DMS153 treated with DMSO at 0.1 percent for 48 hours (cell line): ENCODE measurements at regions not wholly inside any gene's neighbourhood (a gene's known extent, or its start where the extent isn't known, plus 50 kb on each side); places are given as distances from the start of the nearest gene placed in this dataset.
"Not testable (repeated sequence)": the region's sequence is repeated elsewhere in the genome, so short reads cannot be mapped to it uniquely, and the experiment has no call there.

Source experiments
- DNase-seq: peaks from one replicate; lab custom pipeline; 2025; ENCODE audit not compliant: unreplicated experiment; lab: John Stamatoyannopoulos, UW

DNA sequence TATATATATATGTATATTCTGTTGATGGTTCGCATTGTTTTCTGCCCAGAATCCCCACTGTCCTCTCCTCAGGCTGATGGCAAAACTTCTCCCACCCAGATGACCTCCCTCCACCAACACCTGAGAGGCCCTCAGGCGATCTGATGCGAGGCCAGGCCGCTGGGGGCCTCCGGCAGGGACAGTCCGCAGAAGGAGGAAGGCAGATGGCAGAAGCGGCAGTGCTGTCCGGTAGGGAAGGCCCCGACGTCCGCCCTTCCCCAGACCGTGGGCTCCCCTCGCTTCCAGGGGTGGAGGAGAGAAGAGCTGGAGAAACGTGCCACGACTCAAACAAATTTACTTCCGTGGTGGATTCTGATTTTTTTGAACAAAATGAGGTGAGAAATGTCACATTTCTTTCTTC is 178.3 kb upstream of the RGS6 start:
- no peak for DNase-seq

DNA sequence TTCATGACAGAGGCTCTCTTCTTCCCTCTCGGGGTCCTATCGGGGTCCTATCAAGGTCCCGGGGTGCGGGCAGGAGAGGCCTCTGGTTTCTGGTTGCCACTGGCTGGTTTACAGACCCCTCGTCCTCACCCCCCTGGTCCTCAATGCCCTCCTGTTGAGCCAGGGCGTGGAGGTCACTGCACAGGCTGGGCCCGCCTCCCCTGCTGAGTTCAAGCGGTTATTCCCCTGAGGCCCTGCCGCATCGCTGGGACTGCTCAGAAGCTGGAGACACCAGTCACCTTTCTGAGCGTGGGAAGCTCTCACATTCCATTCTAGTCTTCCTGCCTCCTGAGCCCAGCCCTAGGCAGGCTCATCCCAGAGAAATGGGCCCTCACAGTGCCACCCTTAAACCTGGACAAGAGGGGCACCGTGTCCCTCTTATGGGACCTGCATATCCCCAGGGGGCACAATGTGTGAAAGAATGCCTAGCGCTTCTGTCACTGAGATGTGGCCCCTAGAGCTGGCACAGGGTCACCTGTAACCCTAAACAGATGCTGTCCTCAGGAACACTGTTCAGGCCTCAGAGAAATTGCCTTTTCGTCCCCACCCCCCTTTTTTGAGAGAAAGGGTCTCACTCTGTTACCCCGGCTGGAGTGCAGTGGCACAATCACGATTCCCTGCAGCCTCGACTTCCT is 177.7 kb upstream of the RGS6 start:
- no peak for DNase-seq

DNA sequence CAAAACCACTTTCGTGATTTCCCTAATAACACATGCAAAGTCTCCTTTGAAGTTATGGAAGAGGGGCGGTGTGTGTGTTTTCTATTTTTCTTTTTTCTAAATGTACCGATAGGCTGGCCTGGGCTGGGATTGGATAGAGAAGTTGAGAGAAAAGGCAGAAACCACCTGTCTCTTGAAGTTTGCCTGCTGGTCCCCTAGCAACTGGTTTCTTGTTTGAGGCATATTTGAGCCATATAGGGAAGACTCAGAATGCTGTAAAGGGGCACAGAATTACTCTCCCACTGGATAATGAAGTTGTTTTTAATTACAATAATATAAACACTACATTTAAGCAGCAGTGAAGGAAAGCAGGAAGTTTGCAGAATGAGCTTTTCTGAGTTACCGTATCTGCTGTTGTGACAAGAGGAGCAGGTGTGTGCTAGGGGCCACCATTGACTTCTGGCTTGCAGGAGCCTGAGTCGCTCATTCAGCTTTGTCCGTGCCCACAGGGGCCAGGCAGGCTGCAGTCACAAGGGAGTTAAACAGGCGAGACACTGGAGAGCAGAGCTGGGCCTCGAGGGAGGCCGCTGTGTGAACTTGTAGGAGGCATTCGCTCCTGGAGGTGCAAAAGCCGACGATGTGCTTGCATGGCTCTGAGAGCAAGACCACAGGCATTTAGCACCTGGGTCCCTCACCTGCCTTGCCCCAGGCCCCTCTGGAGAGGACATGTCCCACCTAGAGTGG is 173.8 kb upstream of the RGS6 start:
- DNase-seq, result no peak

DNA sequence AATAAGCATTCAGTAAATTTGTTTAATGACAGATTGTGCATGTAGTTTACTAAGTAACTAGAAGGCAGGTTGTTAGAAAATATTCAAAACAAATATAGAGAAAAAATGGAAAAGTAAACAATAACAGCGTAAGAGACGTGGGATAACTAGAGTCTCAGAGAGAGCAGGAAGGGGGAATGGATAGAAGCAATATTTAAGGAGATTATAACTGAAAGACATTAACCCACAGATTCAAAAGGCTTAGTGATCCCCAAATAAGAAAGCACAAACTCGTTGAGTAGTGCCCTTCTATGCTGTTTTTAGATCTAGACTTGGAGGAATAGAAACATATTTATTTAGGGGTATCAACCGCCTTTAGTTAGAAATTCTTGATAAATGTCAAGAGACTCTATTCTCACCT is 169.7 kb upstream of the RGS6 start:
- DNase-seq, result no peak

DNA sequence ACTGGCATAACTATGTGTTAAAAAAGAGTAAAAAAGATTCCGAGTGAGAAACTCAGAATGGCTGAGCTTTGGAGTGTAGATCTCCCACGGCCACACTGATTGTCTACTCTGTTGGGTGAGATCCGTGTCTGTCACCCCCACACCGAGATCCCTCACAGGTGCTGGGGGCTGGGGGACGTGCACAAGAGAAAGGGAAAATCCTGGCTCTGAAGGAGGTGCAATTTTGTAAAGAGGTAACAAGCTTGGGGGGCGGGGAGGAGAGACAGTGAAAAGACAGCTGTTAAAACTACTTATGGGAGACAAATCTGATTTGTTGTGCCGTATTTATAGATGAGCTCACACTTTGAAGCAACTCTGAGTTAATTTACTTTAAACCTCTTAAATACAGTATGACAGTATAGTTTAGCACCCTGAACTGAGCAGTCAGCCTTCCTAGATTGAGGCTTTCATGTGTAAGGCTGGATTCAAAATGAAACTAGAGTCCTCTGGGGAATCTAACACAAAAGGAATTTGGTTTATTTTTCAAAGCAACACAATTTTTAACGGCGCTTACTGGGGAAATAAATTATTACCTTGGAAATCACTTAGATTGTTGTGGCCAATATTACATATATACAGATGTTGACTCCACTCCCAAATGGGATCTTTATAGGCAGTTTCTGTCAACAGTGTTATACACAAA is 167.4 kb upstream of the RGS6 start:
- DNase-seq, result no peak

DNA sequence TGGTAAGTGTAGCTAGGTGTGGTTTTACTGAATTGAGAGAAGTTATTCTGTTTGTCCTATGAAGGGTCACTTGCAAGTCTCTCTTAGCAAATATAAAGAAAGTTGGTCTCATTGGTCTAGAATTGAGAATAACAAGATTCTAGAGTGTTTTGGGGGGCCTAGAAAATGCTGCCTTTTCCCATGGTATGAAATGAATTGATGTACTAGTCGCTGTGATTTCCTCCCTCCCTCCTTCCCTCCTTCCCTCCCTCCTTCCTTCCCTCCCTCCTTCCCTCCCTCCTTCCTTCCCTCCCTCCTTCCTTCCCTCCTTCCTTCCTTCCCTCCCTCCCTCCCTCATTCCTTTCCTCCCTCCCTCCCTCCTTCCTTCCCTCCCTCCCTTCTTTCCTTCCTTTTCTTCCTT is 166.7 kb upstream of the RGS6 start:
- DNase-seq, result no peak

DNA sequence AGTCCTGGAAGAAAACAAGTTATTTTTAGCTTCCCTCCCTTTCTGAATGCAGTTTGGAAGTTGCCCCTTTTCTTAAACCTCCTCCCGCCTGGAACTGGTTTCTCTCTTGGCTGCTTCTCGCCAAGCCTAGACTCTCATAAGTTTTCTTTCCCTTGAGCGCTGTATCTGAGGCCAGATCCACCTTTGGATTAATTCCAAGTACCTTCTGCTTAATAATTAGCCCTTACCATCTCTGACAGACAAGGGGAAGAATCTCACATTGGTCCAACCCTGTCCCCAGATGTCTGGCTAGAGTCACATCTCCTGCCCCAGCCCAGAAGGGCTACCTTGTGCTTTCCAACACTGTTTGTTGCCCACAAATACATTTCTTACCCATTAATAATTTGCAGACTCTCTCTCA is 161.8 kb upstream of the RGS6 start:
- no peak for DNase-seq

DNA sequence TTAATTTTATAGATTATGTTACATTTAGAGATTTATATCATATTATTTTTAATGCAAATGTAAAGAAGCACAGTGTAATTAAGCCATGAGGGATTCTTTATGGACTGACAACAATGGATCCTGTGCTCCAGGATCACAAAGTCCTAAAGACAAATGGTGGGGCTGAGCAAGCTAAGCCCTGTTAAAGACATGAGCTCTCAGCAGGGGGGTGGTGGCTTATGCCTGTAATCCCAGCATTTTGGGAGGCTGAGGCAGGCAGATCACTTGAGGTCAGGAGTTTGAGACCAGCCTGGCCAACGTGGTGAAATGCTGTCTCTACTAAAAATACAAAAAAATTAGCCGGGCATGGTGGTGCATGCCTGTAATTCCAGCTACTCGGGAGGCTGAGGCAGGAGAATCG is 160.8 kb upstream of the RGS6 start:
- not testable (repeated sequence) for DNase-seq

DNA sequence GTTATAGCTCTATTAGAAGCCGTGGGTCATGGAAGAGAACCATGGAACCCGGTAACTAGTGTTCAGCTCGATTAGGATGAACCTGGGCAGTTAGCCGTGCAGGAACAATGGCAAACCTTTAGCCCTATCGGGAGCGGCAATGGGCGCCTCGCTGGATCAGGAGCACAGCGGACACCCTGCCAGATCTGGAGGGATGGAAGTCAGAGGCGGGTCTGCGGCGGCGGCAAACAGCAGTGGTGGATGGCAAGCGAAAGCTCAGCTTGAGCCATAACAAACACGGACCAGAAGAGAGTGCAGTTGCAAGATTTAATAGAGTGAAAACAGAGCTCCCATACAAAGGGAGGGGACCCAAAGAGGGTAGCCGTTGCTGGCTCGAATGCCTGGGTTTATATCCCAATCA is 160.2 kb upstream of the RGS6 start:
- not testable (repeated sequence) for DNase-seq

DNA sequence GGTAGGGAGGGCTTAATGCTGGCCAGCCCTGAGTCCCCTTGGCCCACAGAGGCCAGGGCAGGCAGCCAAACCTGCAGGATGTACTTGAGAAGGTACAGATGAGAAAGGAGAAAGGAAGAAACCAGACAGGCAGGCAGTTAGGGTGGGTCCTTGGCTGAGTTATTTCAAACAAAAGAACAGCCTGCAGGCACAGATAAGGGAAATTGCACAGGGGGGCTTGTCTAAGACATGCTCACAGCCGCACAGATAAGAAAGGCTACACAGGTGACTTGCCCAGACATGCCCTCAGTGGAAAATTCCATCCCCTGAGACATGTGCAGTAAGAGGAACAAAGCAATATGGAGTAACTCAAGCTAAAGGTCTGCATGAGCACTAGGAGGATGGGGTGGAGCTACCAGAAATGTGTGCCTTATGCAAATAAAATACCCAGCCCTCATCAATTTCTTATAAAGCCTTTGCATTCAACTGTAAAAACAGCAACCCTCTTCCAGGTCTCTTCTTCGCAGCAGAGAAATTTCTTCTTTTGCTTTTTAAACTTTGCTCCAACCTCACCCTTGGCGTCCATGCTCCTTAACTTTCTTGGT is 158.2 kb upstream of the RGS6 start:
- no peak for DNase-seq

DNA sequence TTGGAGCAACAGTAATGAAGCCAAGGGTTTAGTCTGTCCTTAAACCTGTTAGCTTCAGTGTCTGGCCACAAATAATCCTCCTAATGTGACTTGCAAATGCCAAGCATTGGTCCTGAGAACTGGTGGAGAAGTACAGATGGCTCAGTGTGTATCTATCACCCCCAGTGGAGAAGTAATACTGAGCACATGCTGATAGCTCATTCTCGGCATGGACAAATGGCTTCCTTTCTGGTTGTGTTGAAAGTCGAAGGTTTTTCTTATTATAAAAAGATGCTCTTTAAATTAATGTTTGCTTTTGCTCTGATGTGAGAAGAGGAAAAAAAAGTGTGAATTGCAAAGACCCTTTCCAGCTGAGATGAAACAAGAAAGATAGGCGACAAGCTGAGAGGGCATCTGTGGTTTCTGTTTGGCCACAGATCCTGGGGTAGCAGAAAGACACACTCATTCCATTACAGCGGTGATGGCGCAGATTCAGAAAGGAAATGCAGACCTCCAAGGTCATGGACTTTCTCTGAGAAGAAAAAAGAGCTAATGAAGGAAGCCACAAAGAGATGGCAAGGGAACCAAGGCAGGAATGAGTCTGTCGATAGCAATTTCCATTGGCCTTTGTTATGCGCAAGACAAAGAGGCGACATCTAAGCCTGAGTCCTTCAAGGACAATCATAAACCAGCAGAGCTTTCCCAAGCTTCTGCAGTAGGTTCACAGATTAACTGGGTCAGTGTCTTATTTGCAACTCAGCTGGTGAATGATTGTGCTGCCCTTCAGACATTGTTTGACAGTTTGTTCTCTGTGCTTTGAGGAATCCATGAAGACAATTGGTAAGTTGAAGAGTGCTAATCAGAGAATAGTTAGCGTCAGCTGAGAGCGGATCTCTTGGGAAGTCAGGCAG is 155.5 kb upstream of the RGS6 start:
- no peak for DNase-seq

DNA sequence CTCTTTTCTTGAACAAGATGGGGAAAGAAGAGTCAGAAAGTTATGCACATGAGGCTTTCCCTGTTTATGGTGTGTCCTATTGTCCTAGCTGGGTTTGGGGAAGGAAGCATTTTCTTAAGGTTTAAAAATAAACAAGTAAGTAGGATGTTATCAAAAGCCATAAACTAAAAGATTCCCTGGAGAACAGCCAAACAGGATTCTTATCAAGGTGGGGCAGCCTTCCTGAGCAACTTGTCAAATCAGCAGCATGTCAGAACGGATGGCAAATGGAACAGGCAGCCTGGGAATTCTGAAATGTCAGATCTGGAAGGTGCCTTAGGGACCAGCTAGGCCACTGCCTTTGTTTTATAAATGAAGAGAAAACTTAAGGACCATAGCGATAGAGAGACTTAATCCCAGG is 152.2 kb upstream of the RGS6 start:
- DNase-seq, result no peak

DNA sequence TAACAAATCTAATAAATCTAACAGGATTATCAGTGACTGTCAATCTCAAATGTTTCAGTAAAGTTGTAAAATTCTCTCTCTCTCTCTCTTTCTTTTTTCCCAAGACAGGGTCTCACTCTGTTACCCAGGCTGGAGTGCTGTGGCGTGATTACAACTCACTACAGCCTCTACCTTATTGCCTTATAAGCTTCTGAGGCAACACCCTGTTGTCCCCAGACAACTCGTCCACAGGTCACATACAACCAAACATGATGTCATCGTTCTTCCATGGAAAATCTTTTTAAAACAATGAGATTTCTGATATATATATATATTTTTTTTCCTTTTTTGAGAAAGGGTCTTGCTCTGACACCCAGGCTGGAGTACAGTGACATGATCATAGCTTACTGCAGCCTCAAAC is 151.4 kb upstream of the RGS6 start:
- no peak for DNase-seq

DNA sequence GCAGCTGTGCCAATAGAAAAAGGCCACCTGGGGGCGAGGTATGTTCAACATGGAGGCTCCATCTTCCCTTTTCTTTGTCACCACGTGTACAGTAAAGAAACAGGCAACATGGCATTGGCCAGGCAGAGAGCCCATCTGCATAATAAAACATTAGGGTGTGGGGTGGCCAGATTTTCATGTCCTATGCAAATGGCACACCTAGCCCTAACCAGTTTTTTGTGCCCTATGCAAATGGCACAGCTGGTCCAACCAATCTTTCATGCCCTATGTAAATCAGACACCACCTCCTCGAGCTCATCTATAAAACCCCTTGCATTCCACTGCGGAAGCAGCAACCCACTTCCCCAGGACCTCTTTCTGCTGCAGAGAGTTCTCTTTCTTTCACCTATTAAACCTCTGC is 149.1 kb upstream of the RGS6 start:
- no peak for DNase-seq

DNA sequence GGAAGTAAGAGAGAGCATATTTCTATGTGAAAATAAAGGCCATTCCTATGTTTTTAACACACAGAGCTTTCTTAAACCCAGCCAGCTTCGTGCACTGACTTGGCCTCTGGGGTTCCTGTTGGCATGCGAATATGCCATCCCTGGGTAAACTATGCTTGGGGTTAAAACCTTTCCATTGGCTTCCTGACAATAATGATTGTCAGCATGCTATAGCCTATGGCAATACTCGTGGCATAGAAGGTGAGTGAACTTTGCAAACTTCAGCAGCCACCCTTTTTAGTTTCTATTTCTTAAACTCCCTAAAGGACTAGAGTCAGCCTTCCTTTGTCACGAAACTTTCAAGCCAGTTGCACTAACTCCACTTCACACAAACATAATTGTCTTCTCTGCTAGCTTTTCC is 148.4 kb upstream of the RGS6 start:
- no peak for DNase-seq

DNA sequence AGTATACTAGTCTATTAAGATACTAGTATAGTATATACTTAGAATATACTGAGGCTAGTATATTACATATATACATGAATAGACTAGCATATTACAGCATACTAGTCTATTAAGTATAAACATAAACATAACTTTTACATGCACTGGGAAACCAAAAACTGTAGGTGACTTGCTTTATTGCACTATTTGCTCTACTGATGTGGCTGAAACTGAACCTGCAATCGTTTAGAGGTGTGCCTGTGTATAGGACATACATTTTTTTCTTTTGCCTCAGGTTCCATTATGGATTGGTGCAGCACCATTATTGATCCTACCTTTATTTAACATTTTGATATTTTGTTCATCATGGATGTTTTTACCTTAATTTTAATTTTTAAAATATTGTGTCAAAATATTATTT is 143.2 kb upstream of the RGS6 start:
- no peak for DNase-seq

DNA sequence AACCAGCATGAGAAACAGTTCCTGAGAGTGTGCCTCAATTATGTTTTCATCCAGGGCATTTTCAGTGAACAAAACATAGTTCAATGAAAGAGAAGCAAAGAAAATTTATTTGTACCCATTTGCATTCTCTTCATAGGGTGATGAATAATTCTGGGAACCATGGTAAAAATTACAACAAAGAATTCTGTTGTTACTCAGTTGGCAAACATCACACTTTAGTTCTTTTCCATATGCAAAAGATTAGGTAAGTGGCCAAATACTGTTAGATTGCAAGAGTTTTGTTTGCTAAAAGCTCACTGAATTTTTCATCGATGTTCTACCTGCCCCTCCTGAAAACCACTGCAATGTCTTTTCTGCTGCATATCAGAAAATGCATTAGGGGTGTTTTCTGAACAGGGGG is 132.4 kb upstream of the RGS6 start:
- no peak for DNase-seq

DNA sequence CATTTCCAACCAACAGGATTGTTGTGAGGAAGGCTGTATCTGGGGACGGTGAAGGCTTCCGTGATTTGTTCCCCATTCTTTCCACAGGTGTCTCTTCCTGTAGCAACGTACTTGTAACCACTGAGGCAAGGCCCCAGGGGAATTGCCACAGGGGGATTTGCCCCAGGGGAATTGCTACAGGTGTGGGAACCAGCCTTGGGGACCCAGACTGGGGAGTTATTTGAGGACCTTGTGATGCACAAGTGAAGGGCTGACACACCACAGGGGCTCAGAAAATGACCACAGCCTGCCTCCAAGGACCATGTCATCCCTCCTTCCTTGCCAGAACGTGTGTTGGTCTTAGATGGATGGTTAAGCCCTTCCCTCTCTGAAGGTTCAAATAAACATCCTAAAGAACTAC is 131.4 kb upstream of the RGS6 start:
- no peak for DNase-seq

DNA sequence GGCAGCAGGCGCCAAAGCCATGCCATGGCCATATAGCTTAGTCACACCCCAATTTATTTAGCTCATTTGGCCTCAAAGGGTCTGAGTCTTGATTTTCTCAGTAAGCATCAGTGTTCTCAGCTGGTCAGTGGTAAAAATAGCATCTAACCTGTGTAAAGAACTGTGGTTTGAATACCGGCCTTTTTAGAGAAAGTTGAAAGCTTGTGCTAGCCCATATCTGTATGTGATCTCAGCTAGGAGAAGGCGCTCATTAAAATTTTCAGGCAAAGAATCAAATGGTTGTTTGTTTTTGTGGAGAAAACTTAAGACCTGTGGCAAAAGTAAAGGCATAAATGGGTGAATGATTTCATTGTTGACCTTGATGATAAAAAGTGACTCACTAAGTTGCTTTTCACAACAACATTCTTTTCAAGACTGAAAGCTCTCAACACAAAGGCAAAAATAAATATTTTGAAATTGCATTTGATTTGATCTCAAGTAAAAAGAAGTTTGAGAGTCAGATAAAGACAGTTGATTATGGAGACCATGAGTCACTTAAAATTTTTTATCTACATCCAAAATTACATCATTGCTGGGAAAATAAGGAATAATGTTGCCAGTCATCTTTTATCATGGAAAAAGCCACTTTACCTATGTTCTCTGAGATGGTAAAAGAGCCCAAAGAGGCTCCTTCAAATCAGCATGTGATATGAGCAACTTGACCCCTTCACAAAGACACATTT is 128.5 kb upstream of the RGS6 start:
- DNase-seq, result no peak

DNA sequence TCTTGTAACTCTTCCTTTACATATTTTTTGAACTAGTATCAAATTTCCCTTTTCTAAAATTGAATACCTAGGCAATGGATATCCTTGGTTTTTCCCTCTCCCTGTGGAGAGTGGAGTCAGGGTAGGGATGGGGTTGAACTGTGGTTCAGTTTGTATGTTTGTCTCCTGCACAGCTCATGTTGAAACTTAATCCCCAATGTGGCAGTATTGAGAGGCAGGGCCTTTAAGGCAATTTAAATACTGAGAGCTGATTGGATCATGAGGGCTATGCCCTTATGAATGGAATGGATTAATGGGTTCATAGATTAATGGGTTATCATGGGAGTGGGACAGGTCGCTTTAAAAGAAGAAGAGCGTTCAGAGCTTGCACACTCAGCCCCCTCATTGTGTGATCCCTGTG is 127.2 kb upstream of the RGS6 start:
- DNase-seq, result no peak
